ENCODE measurements at regions not wholly inside any gene's neighbourhood (a gene's known extent, or its start where the extent isn't known, plus 50 kb on each side); places are given as distances from the start of the nearest gene placed in this dataset.

DNA sequence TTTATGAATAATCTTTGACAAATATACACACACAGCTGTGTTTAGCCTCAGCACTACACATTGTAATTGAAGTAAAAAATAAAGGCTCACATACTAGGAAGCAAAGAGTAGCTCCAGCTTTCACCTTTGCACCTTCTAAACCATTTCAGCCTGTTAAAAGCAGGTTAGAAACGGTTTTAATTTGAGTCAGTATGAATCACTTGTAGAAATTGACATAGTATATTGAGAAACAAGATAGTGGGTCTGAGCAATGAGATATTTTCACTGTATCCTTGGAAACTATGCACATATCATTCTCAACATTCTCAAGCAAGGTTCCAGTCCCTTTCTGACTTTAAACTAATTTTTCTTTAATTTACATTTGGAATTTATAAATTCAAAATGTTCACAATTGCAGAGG lies 380.3 kb downstream of the AASDHPPT start:
- no peak for TF ChIP-seq EZH2 (IDR thresholded peaks at IDR 0.05; ENCODE audit: borderline replicate concordance, low read length)
- TF ChIP-seq, protein P1, sequence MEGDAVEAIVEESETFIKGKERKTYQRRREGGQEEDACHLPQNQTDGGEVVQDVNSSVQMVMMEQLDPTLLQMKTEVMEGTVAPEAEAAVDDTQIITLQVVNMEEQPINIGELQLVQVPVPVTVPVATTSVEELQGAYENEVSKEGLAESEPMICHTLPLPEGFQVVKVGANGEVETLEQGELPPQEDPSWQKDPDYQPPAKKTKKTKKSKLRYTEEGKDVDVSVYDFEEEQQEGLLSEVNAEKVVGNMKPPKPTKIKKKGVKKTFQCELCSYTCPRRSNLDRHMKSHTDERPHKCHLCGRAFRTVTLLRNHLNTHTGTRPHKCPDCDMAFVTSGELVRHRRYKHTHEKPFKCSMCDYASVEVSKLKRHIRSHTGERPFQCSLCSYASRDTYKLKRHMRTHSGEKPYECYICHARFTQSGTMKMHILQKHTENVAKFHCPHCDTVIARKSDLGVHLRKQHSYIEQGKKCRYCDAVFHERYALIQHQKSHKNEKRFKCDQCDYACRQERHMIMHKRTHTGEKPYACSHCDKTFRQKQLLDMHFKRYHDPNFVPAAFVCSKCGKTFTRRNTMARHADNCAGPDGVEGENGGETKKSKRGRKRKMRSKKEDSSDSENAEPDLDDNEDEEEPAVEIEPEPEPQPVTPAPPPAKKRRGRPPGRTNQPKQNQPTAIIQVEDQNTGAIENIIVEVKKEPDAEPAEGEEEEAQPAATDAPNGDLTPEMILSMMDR (IDR thresholded peaks at IDR 0.05; ENCODE audit: low read length) = no peak
- Histone ChIP-seq H3K9me3 (ENCODE audit: low read length) (no peaks in the 10 kb centered on the region), H3K4me1 (ENCODE audit: insufficient read depth, low read length, severe bottlenecking) (no peaks in the 10 kb centered on the region), H3F3A (ENCODE audit: insufficient read depth, low read length) (no peaks in the 10 kb centered on the region), H3K27ac (ENCODE audit: low read depth, low read length, poor library complexity, severe bottlenecking) (no peak overlapping the region), H2AFZ (ENCODE audit: low read length) (no peak overlapping the region), H3K9ac (ENCODE audit: low read length) (no peak overlapping the region), H4K20me1 (ENCODE audit: insufficient read depth, low read length) (no peaks in the 10 kb centered on the region), H3K79me2 (ENCODE audit: insufficient read depth, low read length) (no peaks in the 10 kb centered on the region), H3K4me2 (ENCODE audit: low read length) (no peak overlapping the region), H3K27me3 (ENCODE audit: insufficient read depth, low read length) (no peaks in the 10 kb centered on the region), H3K4me3 (ENCODE audit: low read depth, low read length, poor library complexity, severe bottlenecking) (no peak overlapping the region), H3K9me2 (ENCODE audit: low read depth, low read length) (no peaks in the 10 kb centered on the region), H3K36me3 (ENCODE audit: insufficient read depth, low read length) (no peaks in the 10 kb centered on the region)

DNA sequence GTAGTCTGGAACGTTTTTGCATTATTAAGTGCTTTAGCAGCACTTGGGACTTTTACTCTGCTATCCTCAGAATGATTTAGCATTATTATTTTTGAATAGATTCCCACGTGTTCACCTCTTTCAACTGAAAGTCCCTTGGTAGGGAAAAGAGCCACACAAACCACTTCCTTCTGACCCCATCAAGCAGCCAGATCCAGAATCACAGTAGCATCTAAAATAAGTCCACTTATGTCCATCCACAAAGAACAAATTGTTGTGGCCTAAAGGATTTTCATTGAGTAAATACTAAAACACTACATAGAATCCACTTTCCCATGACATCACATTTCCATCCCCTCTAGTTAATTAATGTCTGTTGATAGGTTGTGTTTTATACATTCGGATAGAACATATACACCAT lies 381.7 kb downstream of the AASDHPPT start:
- Histone ChIP-seq H3K79me2 (ENCODE audit: insufficient read depth, low read length) (no peaks in the 10 kb centered on the region), H2AFZ (ENCODE audit: low read length) (no peak overlapping the region), H3K4me1 (ENCODE audit: insufficient read depth, low read length, severe bottlenecking) (no peaks in the 10 kb centered on the region), H3K9ac (ENCODE audit: low read length) (no peak overlapping the region), H3K27me3 (ENCODE audit: insufficient read depth, low read length) (no peaks in the 10 kb centered on the region), H3K27ac (ENCODE audit: low read depth, low read length, poor library complexity, severe bottlenecking) (no peak overlapping the region), H3K9me3 (ENCODE audit: low read length) (no peaks in the 10 kb centered on the region), H3K4me3 (ENCODE audit: low read depth, low read length, poor library complexity, severe bottlenecking) (no peak overlapping the region), H3K9me2 (ENCODE audit: low read depth, low read length) (no peaks in the 10 kb centered on the region), H4K20me1 (ENCODE audit: insufficient read depth, low read length) (no peaks in the 10 kb centered on the region), H3K4me2 (ENCODE audit: low read length) (no peak overlapping the region), H3K36me3 (ENCODE audit: insufficient read depth, low read length) (no peaks in the 10 kb centered on the region), H3F3A (ENCODE audit: insufficient read depth, low read length) (no peaks in the 10 kb centered on the region)
- no peak for TF ChIP-seq EZH2 (IDR thresholded peaks at IDR 0.05; ENCODE audit: borderline replicate concordance, low read length)
- TF ChIP-seq, protein P1 (IDR thresholded peaks at IDR 0.05; ENCODE audit: low read length) = no peak

DNA sequence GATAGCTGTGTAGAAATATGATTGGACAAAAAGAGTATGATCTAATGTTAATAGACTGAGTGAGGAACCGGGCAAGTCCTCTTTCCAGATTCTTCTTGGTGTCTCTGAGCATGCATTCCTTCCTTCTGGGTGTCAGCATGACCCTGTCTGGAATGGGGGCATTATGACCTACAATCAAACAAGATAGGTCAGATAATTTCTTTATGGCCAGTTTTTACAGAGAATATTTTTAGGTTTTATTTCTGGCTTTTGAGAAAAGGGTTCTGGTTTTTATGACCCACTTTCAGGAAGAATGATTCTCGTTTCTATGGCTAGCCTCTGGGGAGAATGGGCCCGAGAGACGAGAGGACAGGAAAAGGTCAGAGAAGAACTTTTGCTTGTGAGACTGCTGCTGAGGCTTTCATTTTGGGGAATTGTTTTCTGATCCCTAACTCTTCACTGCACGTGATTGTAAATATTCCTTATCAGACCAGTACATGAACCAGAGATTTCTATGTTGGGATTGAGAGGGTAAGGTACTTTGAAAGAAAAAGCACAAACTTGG lies 383.8 kb downstream of the AASDHPPT start:
- TF ChIP-seq, protein P1 (IDR thresholded peaks at IDR 0.05; ENCODE audit: low read length) = no peak
- TF ChIP-seq EZH2 (IDR thresholded peaks at IDR 0.05; ENCODE audit: borderline replicate concordance, low read length) = no peak
- H3K4me3 ChIP-seq (ENCODE audit: low read depth, low read length, poor library complexity, severe bottlenecking) = no peak overlapping the region
- no peaks in the 10 kb centered on the region for H3K4me1 ChIP-seq (ENCODE audit: insufficient read depth, low read length, severe bottlenecking)
- H2AFZ ChIP-seq (ENCODE audit: low read length) = no peak overlapping the region
- no peaks in the 10 kb centered on the region for H3K36me3 ChIP-seq (ENCODE audit: insufficient read depth, low read length)
- H3K9me2 ChIP-seq (ENCODE audit: low read depth, low read length) = no peaks in the 10 kb centered on the region
- H3K9ac ChIP-seq (ENCODE audit: low read length) = no peak overlapping the region
- H3F3A ChIP-seq (ENCODE audit: insufficient read depth, low read length) = no peaks in the 10 kb centered on the region
- H3K79me2 ChIP-seq (ENCODE audit: insufficient read depth, low read length) = no peaks in the 10 kb centered on the region
- H4K20me1 ChIP-seq (ENCODE audit: insufficient read depth, low read length) = no peaks in the 10 kb centered on the region
- no peaks in the 10 kb centered on the region for H3K27me3 ChIP-seq (ENCODE audit: insufficient read depth, low read length)
- H3K27ac ChIP-seq (ENCODE audit: low read depth, low read length, poor library complexity, severe bottlenecking) = no peak overlapping the region
- no peaks in the 10 kb centered on the region for H3K9me3 ChIP-seq (ENCODE audit: low read length)
- no peak overlapping the region for H3K4me2 ChIP-seq (ENCODE audit: low read length)
